ENCODE measurements at regions not wholly inside any gene's neighbourhood (a gene's known extent, or its start where the extent isn't known, plus 50 kb on each side); places are given as distances from the start of the nearest gene placed in this dataset.

DNA sequence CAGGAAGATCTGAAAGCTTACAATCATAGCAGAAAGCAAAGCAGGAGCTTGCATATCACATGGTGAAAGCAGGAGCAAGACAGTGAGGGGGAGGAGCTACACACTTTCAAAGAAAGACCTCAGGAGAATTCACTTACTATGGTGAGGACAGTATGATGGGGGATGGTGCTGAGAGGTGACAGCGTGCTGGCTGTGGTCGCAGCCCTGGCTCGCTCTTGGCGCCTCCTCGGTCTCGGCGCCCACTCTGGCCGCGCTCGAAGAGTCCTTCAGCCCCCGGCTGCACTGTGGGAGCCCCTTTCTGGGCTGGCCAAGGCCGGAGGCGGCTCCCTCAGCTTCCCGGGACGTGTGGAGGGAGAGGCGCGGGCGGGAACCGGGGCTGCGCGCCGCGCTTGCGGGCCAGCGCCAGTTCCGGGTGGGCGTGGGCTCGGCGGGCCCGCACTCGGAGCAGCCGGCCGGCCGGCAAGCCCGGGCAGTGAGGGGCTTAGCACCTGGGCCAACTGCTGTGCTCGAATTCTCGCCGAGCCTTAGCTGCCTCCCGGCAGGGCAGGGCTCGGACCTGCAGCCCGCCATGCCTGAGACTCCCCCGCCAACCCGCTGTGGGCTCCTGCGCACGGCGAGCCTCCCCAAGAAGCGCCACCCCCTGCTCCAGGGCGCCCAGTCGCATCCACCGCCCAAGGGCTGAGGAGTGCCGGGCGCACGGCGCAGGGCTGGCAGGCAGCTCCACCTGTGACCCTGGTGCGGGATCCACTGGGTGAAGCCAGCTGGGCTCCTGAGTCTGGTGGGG lies 131.9 kb upstream of the SPATS2L start:
- TF ChIP-seq, protein P1, sequence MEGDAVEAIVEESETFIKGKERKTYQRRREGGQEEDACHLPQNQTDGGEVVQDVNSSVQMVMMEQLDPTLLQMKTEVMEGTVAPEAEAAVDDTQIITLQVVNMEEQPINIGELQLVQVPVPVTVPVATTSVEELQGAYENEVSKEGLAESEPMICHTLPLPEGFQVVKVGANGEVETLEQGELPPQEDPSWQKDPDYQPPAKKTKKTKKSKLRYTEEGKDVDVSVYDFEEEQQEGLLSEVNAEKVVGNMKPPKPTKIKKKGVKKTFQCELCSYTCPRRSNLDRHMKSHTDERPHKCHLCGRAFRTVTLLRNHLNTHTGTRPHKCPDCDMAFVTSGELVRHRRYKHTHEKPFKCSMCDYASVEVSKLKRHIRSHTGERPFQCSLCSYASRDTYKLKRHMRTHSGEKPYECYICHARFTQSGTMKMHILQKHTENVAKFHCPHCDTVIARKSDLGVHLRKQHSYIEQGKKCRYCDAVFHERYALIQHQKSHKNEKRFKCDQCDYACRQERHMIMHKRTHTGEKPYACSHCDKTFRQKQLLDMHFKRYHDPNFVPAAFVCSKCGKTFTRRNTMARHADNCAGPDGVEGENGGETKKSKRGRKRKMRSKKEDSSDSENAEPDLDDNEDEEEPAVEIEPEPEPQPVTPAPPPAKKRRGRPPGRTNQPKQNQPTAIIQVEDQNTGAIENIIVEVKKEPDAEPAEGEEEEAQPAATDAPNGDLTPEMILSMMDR (IDR thresholded peaks at IDR 0.05), result no peak
- TF ChIP-seq POLR2A (IDR thresholded peaks at IDR 0.05), result no peak

Measured in tibial nerve (tissue), 3 donors.